ENCODE measurements at regions not wholly inside any gene's neighbourhood (a gene's known extent, or its start where the extent isn't known, plus 50 kb on each side); places are given as distances from the start of the nearest gene placed in this dataset.

GRCh38 chr2:128474036-128474955 is 155.6 kb upstream of the HS6ST1 start:
- DNase-seq: no peak

DNA sequence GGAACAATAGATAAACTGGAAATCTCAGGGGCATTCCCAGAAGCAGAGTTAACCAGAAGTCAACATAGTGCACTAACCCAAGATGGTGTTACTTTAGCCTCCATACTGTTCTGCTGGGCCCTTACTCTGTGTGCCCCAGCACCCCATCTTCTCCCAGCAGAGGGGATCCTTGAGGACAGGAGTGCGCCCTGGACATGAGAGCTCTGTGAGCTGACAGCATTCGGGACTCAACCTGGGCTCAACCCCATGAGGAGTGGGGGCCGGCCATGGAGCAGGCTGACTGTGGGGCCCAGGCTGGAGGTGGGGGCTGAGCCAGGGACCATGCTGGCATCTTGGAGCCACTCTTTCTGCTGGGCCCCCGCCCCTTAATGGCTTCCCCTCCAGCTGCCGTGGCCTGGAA is 156.3 kb upstream of the HS6ST1 start:
- DNase-seq: no peak

DNA sequence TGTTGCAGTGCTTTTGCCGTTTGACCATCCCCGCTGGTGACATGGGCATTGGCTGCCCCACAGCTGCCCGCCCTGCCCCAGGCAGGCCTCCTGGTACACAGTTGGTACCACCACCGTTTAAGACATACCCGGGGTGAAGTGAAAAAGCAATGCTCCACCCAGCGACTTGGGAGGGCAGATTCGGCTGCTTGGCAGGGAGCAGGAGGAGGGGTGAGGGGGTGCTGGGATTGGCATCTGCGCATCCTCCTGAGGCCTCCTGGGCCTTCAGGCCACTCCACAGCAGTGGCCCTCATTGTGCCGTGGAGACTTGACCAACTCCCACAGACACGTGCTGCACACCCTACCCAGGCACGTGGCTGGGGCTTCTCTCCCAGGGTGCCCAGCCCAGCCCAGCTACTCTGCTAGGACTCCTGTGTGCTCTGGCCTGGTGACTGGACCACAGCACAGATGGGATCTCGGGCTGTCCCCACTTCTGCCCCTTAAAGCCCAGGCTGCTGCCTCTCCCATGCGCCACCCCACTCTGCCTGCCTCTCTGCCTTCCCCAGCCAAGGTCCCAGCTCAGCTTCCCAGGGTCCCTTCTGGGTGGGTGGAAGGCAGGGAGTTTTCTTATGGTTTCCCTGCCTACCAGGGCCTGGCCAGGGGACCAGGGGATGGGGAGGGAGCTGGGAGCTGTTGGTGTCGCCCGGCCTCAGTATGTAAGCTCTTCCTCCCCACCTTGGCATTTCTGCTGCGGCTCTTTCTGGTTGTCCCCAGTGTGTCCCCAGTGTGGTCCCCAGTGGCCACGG is 157.0 kb upstream of the HS6ST1 start:
- no peak for DNase-seq

DNA sequence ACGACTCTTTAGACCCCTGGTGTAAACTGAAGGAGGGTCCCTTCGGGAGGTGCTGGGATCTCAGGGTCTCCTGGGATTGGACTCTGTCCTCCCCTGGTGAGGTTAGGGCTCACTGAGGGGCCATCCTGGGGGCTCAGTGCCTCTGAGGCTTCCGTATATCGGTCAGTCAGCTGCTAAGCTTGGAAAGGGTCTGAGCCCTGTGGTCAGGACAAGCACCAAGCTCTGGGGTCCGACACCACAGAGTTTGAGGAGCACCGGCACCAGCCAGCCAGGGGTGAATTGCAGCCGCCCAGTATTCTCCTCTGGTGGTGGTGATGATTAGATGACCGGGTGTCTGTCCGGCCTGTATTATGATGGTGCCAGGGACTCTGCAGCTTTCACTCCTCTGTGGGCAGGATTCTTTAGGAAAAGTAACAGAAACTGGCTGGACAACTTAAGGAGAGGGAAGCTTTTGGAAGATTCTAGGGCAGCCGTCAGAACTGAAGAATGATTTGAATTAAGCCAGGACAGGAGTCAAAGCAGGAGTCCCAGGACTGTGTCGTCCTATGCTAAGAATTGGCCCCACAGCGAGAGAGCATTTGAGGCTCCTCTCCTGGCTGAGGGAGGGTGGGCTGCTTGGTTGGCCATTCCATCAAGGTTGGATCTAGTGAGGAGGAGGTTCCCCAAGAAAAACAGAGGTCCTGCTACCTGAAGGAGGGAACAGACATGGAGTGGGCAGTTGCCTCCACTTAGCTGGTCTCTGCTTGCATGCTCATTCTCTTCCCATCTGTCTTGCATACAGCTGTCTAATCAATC is 158.6 kb upstream of the HS6ST1 start:
- DNase-seq: no peak

DNA sequence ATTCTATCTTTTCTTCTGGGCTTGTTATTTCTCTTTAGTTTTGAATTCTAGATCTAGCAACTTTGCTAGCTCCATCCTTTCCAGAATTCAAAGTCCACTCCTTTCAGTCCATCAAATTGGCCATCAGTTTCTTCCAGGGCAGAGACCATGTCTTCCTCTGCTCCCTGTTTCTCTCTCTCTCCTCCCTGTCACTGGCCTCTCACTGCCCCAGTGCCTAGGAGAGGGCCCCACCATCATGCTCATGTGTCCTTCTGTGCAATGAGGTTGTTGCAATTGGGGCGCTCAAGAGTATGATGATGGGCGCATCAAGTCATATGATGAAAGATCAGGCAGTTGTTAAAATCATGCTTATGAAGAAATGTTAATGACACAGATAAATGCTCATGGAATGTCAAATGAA is 159.2 kb upstream of the HS6ST1 start:
- DNase-seq: no peak

GRCh38 chr2:128485761-128486639 is 167.3 kb upstream of the HS6ST1 start:
- DNase-seq: no peak

DNA sequence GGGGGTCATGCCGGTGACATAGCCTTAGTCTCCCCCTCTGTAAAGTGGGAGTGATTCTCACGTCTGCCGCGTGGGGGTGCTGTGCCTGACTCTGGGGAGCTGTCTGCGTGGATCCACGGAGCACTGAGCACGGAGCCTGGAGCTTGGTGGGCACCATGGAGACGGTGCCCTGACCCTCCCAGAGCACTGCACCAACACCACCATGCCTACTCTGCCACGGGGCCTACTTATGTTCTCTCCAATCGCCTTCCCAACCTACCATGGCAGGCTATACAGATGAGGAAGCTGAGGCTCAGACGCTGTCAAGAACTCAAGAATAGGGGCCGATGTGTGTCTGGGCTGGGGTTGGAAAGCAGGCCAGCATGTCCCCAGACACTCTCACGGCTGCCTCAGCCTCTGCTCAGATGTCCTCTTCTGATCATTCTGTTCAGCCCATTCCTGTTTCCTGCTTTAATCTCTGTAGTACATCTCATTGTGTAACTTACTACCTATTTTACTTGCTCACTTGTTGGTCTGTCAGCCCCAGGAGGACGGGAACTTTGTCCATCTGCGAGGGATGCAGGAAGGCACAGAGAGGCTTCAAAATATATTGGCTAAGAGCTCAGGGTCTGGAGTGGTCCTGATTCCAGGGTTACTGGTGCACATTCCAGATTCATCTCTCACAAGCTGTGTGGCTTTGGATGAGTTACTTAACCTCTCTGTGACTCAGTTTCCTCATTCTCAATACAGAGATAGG is 168.1 kb upstream of the HS6ST1 start:
- DNase-seq: no peak

DNA sequence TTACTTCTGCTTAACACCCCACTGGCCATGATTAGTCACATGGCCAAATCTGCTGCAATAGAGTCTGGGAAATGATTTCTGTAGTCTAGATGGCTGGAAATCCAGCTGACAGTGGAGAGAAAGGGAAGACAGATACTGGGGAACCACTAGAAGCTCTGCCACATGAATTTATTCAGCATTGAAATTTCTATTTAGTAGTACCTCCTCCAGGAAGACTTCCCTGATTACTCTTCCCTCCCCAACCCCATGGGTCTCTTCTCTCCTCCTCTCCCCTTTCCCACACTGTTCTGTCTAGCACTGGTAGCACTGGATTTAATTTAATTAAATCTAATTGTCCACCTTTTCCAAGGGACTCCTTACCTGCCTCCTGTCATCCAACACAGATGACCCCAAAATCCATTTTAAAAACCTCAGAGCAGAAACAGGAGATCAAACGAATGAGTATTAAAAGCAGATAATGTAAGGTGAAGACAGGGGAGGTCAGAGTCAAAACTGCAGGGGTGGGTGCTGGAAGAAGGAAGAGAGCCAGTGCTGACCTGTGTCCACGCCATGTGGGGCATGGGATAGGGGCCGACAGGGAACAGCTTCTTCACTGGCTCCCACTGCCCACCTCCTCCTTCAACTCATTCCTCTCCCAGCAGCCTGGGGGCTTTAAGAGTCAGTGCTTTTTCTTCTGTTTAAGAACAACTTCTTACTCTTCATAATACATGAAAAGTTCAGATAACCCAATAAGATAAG is 169.2 kb upstream of the HS6ST1 start:
- no peak for DNase-seq

- no peak for DNase-seq
Observed at GRCh38 chr2:128488434-128488833, 169.8 kb upstream of the HS6ST1 start.

GRCh38 chr2:128489526-128490273 is 171.0 kb upstream of the HS6ST1 start:
- no peak for DNase-seq

- DNase-seq: no peak
Observed at GRCh38 chr2:128490321-128490720, 171.7 kb upstream of the HS6ST1 start.

DNA sequence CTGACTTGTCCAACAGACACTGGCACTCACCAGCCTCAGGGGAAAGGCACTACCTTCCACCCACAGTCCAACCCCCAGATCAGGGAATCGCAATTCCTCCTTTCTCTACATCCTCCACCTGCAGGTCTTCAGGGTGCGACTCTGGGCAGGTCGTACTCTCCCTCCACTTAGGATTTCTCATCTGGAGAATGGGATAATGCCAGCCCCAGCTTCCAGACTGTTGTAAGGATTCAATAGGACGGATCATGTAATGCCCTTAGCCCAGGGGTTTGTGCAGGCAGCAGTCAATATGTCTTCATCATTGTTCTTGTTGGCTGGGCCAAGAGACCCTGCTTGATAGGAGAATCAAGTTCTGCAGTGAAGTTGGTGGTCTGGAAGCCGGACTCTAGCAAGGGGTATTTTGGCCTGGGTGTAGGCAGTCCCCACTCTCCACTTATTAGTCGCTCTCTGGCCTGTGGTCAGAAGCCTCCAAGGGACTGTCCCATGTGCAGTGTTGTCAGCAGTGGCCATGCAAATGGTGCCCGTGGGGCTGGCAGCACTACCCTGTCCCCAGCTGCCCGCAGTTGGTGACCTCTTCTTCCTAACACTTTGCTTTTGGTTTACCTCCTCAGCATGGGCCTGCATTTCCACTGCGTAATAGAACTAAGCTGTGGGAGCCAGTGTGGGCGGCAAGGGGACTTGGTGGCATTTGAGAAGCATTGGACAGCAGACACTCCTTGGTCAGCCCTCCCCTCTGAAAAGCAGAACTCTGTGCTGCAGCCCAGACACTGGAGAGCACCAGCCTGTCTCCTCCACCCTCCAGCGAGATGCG is 172.4 kb upstream of the HS6ST1 start:
- no peak for DNase-seq

DNA sequence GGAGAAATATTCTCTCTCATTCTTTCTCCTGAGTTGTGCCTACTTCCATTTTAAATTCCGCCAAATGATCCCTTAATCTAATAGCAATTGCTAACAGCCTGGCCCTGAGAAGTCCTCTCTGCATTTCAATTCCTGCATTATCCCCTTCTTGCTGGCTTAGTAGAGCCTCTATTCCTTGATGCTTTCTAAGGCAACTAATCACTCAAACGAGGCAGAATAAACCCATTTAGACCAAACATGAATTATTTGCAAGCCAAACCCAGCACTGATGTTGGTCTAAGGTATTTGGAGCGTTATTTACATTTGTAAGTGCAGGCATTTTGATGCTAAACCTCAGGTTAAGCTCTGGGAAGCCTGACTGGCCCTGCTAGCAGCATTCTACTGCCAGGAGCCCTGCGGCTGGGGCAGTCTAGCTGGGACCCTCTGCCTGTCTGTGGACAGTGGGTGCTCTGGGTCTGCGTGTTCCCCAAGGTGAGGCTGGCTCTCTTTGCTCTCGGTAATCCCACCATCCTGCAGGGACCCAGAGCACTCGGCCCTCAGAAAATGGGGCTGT is 173.1 kb upstream of the HS6ST1 start:
- DNase-seq: no peak

DNA sequence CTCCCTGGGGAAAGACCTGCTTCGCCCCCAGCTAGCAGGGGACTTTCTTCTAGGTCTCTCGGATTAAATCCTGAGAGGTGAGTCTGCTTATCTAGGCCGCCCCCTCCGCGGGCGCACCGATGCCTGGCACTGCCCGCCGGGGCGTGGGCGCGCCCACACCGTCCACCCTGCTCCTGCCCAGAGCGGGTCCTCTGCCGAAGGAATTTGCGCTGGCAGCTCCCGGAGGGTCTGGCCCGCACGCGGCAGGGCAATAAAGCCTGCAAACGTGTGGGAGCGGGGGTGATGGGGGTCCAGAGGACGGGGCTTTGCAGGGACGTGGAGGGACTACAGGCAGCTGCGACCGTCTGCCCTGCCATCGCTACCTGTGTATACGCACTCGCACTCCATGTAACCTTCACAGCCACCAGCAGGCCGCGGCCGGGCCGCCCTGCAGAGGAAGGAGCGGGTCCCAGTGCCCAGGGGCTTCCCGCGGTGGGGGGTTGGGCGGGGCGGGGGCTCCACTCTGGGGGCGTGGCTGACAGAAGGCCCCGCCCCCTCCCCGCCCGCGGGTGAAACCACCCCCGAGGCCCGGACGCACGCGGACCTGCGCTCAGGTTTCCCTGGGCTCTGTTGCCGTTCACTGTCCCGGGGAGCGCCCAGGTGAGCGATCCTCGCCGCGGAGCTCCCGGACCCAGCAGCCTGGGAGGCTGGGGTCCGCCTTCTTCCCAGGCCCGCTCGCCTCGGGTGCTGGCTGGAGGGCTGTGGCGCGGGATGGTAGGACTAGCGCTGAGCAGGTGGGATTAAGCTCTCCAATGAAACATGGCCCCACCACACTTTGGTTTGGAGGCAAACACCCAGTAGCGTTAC is 174.5 kb upstream of the HS6ST1 start:
- no peak for DNase-seq

DNA sequence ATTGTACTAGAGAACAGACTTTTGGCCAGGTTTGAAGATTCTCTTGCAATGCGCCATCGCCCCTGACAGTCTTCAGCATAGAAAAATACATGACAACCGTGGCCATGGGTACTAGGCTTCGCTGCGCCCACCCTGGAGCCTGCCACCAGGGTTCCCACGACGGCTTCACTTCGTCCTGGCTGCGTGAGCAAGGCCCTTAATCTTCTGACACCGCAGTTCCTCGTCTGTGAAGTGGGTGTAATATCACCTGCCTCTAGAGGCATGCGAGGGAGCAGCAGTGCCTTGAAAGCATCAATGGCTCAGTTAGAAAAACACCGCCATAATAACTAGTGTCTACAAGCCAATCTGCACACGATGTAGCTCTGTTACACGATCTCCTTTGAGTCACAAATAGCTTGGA is 175.2 kb upstream of the HS6ST1 start:
- DNase-seq: no peak

GRCh38 chr2:128494307-128494639 is 175.6 kb upstream of the HS6ST1 start:
- no peak for DNase-seq

DNA sequence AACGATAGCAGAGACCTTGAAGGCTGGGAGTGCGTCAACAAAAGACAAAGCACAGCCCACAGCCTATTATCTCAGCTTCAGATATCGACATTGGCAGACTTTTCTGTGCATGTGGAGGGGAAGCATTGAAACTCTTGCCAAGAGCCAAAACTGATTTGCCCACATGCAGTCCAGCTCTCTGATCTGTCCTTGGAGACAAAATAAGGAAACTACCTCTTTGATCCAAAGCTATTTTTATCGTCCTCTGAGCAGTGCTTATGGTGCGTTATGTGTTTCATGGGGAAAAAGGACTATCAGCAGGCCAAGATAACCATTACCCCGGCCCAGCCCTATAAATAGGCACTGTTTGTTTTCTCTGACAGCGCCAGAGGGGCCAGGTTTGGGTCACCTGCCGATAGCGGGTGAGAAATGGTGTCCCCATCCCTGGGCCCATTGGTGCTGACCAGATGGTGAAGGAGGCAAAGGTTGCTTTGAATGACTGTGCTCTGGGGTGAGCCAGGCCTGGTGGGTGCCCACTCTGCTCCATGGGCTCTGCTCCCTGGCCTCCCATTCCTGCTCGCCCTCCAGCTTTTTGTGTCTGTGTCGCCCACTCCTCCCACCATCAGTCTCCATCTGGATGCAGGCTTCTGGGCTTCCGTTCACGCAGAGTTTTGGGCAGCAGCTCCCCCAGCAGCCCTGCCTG is 176.1 kb upstream of the HS6ST1 start:
- no peak for DNase-seq
